HUES64 (cell line): ENCODE measurements at regions not wholly inside any gene's neighbourhood (a gene's known extent, or its start where the extent isn't known, plus 50 kb on each side); places are given as distances from the start of the nearest gene placed in this dataset.

Experiments
- H3K27ac ChIP-seq: 2 replicates; pipeline ENCODE4 v1.7.0; 2013; ENCODE audit warnings: low read depth, low read length, inconsistent platforms
- H3K27me3 ChIP-seq: 2 replicates; pipeline ENCODE4 v1.6.1; 2013; ENCODE audit warnings: mild to moderate bottlenecking, low read length; ENCODE audit not compliant: insufficient read depth
- H3K36me3 ChIP-seq: 2 replicates; pipeline ENCODE4 v1.6.1; 2013; ENCODE audit warnings: mild to moderate bottlenecking, low read length; ENCODE audit not compliant: insufficient read depth
- H3K4me1 ChIP-seq: 2 replicates; pipeline ENCODE4 v1.6.1; 2013; ENCODE audit warnings: mild to moderate bottlenecking, low read length, moderate library complexity; ENCODE audit not compliant: insufficient read depth
- H3K4me3 ChIP-seq: 2 replicates; pipeline ENCODE4 v1.5.1; 2013; ENCODE audit warnings: mild to moderate bottlenecking, low read length, moderate library complexity
- H3K9ac ChIP-seq: 2 replicates; pipeline ENCODE4 v1.6.1; 2013; ENCODE audit warnings: mild to moderate bottlenecking, low read depth, low read length
- H3K9me3 ChIP-seq: 2 replicates; pipeline ENCODE4 v1.6.1; 2013; ENCODE audit warnings: low read depth, low read length; ENCODE audit not compliant: insufficient read depth
- WGBS: fragments of 150-250, 120-280 bp; methylation state at CpG from one replicate; pipeline ENCODE4 v1.1.7; 2013; ENCODE audit warnings: missing lambda C conversion rate; 5-methylcytosine and 5-hydroxymethylcytosine counted together

DNA sequence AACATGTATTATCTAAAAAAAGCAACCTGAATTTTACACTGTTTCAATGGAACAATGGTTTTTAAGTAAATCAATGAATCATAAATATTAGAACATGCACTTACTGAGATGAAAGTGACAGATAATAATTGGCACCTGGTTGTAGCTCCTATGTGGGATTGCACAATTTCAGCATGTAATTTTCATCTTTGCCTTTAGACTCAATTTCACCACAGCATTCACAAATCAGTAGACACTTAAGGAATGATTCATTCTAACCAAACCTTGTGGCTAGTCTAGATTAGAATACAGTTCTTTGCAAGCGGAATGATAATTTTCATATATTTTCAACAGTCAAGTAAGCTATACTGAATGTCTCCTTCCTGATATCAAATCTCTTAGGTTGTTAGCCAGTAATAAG, 853.4 kb downstream of the KCNT2 start:
- no peaks in the 10 kb centered on the region for H3K4me1 ChIP-seq
- H3K9ac ChIP-seq: no peak overlapping the region
- WGBS: 100% methylated on average over 1 of the region's 1 CpG
- H3K27ac ChIP-seq: no peak overlapping the region
- no peak overlapping the region for H3K4me3 ChIP-seq
- H3K27me3 ChIP-seq: no peaks in the 10 kb centered on the region
- H3K9me3 ChIP-seq: no peaks in the 10 kb centered on the region
- H3K36me3 ChIP-seq: no peaks in the 10 kb centered on the region

DNA sequence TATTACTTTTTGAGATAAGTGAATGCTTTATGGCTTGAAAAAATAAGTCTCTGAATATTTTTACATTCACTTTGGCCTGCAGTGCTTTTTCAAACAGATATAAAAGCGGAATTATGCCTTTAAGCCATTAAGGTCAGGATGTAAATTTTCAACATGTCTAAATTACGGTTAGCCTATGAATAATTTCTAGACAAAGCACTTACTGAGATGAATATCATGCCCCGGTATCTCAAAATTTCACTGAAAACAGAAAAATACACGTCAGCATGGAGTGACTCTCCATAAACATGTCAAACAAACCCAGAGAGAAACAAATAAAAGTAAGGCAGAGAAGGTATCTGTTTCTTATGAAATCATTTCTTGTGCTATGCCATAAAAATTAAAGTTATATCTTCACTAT, 853.9 kb downstream of the KCNT2 start:
- Histone ChIP-seq H3K9ac (no peak overlapping the region), H3K27ac (no peak overlapping the region), H3K4me3 (no peak overlapping the region), H3K4me1 (no peaks in the 10 kb centered on the region), H3K36me3 (no peaks in the 10 kb centered on the region), H3K27me3 (no peaks in the 10 kb centered on the region), H3K9me3 (no peaks in the 10 kb centered on the region)
- WGBS: 92% methylated on average over 4 of the region's 4 CpGs

GRCh38 chr1:195748969-195749368, 859.3 kb downstream of the KCNT2 start:
- Histone ChIP-seq H3K4me1 (no peaks in the 10 kb centered on the region), H3K36me3 (no peaks in the 10 kb centered on the region), H3K9me3 (peaks cover 5% of the 10 kb centered on the region; the same call in 1 of the 2 replicates), H3K4me3 (no peak overlapping the region), H3K27me3 (no peaks in the 10 kb centered on the region), H3K27ac (no peak overlapping the region), H3K9ac (no peak overlapping the region)
- 100% methylated on average over 1 of the region's 1 CpG for WGBS

- Histone ChIP-seq H3K27me3 (no peaks in the 10 kb centered on the region), H3K36me3 (no peaks in the 10 kb centered on the region), H3K9ac (no peak overlapping the region), H3K27ac (no peak overlapping the region), H3K4me3 (no peak overlapping the region), H3K9me3 (peaks cover 10% of the 10 kb centered on the region; the same call in 1 of the 2 replicates), H3K4me1 (no peaks in the 10 kb centered on the region; the same call in 1 of the 2 replicates)
- 100% methylated on average over 1 of the region's 1 CpG for WGBS
Measured at GRCh38 chr1:195745189-195746010, 862.8 kb downstream of the KCNT2 start.

DNA sequence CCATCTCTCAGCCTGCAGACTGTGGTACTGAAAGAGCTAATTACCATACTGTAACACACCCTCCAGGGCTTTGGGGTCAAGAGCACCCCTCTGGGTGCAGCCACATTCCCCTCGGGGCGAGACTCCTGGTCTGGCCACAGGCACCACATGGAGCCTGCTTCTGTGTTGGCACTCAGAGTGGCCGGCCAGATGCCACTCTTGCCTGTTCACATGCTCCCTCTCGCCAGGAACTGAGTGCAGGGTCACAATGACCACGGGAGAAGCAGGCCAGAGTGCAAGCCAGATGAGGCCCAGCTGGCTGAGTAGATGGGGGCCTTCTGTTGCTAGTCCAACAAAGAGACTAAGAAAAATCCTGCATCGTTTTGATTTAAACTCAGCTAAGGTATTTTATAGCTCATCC, 864.0 kb downstream of the KCNT2 start:
- Histone ChIP-seq H3K4me3 (no peak overlapping the region), H3K36me3 (no peaks in the 10 kb centered on the region), H3K27ac (no peak overlapping the region), H3K9me3 (peaks cover 10% of the 10 kb centered on the region; the same call in 1 of the 2 replicates), H3K27me3 (no peaks in the 10 kb centered on the region), H3K4me1 (peaks cover 3% of the 10 kb centered on the region), H3K9ac (no peak overlapping the region)
- WGBS: 94% methylated on average over 6 of the region's 6 CpGs

DNA sequence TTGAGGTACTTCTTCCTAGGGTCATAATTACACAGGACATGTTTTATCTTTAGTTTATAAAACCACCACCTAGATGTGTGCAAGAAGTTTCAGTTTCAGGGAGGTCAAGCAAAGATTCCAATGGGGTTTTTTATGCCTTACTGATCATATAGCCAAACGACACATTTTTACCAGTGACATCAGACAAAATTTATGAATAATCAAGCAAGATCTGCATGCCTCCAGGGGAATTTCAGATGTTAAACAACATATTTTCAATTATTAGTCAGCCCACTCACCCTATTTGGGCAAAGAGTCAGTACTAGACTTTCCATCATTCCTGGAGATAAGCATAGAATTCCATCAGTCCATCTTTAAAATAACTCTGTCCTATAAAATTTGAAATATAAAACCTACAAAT, 867.4 kb downstream of the KCNT2 start:
- H3K27ac ChIP-seq: no peak overlapping the region
- 98% methylated on average over 1 of the region's 1 CpG for WGBS
- H3K4me1 ChIP-seq: peaks cover 9% of the 10 kb centered on the region
- peaks cover 10% of the 10 kb centered on the region; the same call in 1 of the 2 replicates for H3K9me3 ChIP-seq
- H3K27me3 ChIP-seq: no peaks in the 10 kb centered on the region
- no peak overlapping the region for H3K4me3 ChIP-seq
- H3K9ac ChIP-seq: no peak overlapping the region
- H3K36me3 ChIP-seq: no peaks in the 10 kb centered on the region

DNA sequence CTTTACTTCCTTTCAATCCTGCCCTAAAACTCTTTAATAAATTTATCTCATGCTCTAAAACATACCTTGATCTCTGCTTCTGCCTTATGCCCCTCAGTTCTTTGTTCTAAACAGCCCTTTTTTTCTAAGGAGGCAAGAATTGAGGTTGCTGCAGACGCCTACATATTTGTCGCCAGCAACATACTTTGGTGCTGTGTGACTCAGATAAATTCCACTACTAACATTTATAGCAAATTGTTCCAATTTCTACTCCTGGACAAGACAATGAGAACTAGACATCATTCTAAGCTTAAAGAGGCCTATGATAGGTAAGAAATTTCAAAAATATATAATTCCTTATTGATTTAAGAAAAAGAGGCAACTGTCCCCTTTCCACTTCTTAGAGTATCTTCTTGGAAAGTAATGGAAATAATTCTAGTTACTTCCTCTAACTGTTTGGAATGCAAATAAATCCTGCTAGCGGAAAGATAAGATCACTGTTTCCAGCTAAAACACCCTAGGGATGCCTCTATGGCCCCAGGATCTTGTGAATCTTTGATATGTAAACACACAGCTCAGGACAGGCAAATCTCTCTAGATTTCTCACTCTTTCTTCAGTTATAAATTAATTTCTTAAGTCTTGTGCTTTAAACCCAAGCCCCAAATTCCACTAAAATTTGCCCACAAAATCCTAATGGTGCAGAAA, 869.1 kb downstream of the KCNT2 start:
- peaks cover 7% of the 10 kb centered on the region; the same call in 1 of the 2 replicates for H3K9me3 ChIP-seq
- peaks cover 9% of the 10 kb centered on the region for H3K4me1 ChIP-seq
- no peak overlapping the region for H3K4me3 ChIP-seq
- H3K9ac ChIP-seq: no peak overlapping the region
- H3K36me3 ChIP-seq: no peaks in the 10 kb centered on the region
- H3K27me3 ChIP-seq: no peaks in the 10 kb centered on the region
- WGBS: 56% methylated on average over 3 of the region's 3 CpGs
- H3K27ac ChIP-seq: no peak overlapping the region

DNA sequence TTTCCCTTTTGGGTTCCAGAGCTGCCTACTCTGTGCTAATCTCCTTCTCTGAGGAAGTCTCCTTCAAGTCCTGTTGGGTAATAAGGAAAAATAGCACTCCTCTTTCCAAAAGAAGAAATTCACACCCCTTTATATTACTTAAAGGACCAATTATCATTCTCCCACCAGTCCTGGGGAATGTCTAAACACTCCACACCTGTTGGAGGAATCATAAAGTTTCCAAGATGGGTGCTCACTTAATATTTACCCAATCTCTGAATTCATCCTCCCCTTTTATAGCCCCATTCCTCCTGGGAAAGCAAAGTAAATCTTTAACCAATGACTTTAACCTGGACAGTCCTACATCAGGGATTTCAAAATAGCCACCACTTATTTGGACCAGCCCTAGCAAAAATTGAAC, 873.1 kb downstream of the KCNT2 start:
- Histone ChIP-seq H3K27me3 (no peaks in the 10 kb centered on the region), H3K9ac (no peak overlapping the region), H3K27ac (no peak overlapping the region), H3K4me3 (no peak overlapping the region), H3K9me3 (no peaks in the 10 kb centered on the region), H3K36me3 (no peaks in the 10 kb centered on the region), H3K4me1 (peaks cover 9% of the 10 kb centered on the region)

DNA sequence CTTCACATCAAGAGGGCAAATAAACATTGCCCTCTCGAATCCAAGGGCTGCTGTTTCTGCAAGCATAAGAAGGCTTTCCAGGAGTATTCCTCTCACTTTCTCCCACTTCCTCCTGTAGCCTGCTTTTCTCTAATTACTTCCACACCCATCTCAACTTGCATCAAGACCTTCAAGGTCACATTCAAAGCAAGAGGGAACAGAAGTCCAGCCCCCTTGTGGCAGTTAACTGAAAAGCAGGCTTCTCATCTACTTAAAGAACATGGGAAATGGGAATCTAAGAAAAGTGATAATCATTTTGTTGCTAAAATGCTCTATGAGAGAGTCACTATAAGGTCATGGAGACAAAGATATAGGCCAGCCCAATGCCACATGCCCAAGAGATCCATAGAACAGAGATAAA, 874.4 kb downstream of the KCNT2 start:
- H3K4me3 ChIP-seq: no peak overlapping the region
- H3K27me3 ChIP-seq: no peaks in the 10 kb centered on the region
- H3K27ac ChIP-seq: no peak overlapping the region
- 0 out of 2 replicates have a peak, but pooled peaks cover 2% of the 10 kb centered on the region for H3K4me1 ChIP-seq
- WGBS: 87% methylated on average over 1 of the region's 1 CpG
- no peak overlapping the region for H3K9ac ChIP-seq
- no peaks in the 10 kb centered on the region for H3K36me3 ChIP-seq
- no peaks in the 10 kb centered on the region for H3K9me3 ChIP-seq

GRCh38 chr1:195733408-195733807, 874.8 kb downstream of the KCNT2 start:
- no peak overlapping the region for H3K27ac ChIP-seq
- WGBS: 70% methylated on average over 4 of the region's 4 CpGs
- H3K4me1 ChIP-seq: no peaks in the 10 kb centered on the region
- no peak overlapping the region for H3K4me3 ChIP-seq
- no peaks in the 10 kb centered on the region for H3K9me3 ChIP-seq
- H3K36me3 ChIP-seq: no peaks in the 10 kb centered on the region
- no peak overlapping the region for H3K9ac ChIP-seq
- no peaks in the 10 kb centered on the region for H3K27me3 ChIP-seq

DNA sequence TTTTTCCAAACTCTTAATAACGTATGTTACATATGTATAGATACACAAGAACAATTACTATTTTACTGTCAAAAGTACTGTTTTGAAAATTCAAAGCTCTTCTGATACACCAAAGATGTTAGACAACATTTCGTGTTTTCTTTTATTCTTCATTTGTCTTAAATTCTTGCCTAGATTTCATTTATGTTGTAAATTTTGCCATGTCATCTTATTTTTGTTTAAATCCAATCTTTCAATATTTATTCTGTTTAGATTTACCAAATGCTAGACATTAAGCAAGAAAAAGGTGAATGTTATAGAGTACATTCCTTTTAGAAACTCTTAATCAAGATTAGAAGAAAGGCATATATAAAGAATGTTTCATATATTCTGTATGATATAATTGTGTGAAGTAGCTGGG, 876.9 kb downstream of the KCNT2 start:
- Histone ChIP-seq H3K9ac (no peak overlapping the region), H3K27me3 (no peaks in the 10 kb centered on the region), H3K27ac (no peak overlapping the region), H3K9me3 (no peaks in the 10 kb centered on the region), H3K36me3 (no peaks in the 10 kb centered on the region), H3K4me1 (no peaks in the 10 kb centered on the region), H3K4me3 (no peak overlapping the region)
- 100% methylated on average over 1 of the region's 2 CpGs for whole genome bisulfite sequencing
